ENCODE measurements at regions not wholly inside any gene's neighbourhood (a gene's known extent, or its start where the extent isn't known, plus 50 kb on each side); places are given as distances from the start of the nearest gene placed in this dataset.

DNA sequence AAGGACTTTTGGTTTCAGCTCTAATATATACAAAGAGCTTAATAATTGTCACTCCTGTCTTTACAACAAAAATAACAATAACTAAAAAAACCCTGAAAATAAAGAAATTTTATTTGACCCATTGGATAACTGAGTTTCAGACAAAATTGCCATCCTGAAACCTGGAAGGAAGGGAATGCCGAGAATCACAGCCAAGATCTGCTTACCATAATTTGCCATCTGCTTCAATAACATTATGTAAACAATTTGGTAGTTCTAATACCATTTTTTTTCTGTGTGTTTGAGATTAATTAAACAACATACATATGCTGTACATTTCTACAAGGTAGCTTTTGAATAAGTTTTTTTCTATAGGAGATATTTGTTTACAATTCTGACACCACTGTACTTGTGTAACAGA lies 596.3 kb upstream of the MGAT4C start:
- TF ChIP-seq ZNF384 (IDR thresholded peaks at IDR 0.05) (no peak), HDGF (IDR thresholded peaks at IDR 0.05; ENCODE audit: borderline replicate concordance) (no peak), ARNT (IDR thresholded peaks at IDR 0.05) (no peak), BHLHE40 (IDR thresholded peaks at IDR 0.05; ENCODE audit: borderline replicate concordance) (no peak), NFRKB (IDR thresholded peaks at IDR 0.05) (no peak), LEF1 (IDR thresholded peaks at IDR 0.05; ENCODE audit: borderline replicate concordance) (no peak), CTBP1 (IDR thresholded peaks at IDR 0.05; ENCODE audit: borderline replicate concordance) (no peak), TARDBP (IDR thresholded peaks at IDR 0.05) (no peak)
- TF ChIP-seq, protein P1, sequence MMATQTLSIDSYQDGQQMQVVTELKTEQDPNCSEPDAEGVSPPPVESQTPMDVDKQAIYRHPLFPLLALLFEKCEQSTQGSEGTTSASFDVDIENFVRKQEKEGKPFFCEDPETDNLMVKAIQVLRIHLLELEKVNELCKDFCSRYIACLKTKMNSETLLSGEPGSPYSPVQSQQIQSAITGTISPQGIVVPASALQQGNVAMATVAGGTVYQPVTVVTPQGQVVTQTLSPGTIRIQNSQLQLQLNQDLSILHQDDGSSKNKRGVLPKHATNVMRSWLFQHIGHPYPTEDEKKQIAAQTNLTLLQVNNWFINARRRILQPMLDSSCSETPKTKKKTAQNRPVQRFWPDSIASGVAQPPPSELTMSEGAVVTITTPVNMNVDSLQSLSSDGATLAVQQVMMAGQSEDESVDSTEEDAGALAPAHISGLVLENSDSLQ (IDR thresholded peaks at IDR 0.05), result no peak
- CTCF ChIA-PET, result no interaction called here
- POLR2A ChIA-PET, result no interaction called here

DNA sequence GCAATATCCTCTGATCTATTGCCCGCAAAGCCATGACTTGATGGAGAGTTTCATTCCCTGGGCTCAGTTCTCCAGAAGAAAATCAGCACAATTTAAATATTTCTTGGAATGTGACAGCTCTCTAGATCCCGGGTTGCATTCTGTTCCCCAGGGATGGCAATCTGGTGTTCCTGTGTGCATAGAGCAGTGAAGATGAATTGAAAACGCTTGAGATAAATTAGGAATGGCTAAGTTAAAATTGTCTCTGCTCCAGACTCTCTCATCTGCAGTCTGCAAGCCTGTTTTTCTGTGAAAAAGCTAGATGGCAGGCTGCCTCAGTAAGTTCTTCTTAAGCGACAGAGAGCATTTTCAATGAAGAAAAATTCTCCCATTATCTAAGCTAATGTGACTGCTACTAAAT lies 582.5 kb upstream of the MGAT4C start:
- POLR2A ChIA-PET, result no interaction called here
- CTCF ChIA-PET, result no interaction called here
- no peak for TF ChIP-seq HDGF (IDR thresholded peaks at IDR 0.05; ENCODE audit: borderline replicate concordance)
- no peak for TF ChIP-seq FOXA1 (IDR thresholded peaks at IDR 0.05)
- DNase-seq (ENCODE audit: extremely low spot score), result no peak

More for the DNA sequence above, 596.3 kb upstream of the MGAT4C start:
- DNase-seq (ENCODE audit: extremely low spot score), result no peak

DNA sequence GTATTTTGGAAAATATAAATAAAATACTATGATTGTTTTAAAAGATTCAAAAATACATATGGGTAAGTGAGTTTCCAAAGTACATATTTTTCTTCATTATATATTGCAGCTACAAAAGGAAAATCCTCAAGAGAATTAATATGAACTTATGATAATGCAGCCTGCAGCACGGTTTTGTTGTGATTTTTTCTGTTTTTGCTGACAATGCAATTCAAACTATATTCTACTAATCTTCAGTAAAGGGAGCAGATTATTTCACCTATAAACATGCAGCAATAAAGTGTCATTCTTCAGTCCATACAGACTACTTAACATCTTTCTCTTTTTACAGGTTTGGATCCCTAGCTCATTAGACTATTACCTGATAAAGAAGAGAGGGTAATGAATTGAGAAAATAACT lies 582.1 kb upstream of the MGAT4C start:
- ChIA-PET CTCF (no interaction called here), POLR2A (no interaction called here)
- DNase-seq (ENCODE audit: extremely low spot score), result no peak
- TF ChIP-seq FOXM1 (IDR thresholded peaks at IDR 0.05; ENCODE audit: borderline replicate concordance), result no peak
- TF ChIP-seq L3MBTL2 (conservative IDR thresholded peaks at IDR 0.05), result no peak
- no peak for TF ChIP-seq NFRKB (IDR thresholded peaks at IDR 0.05)
- TF ChIP-seq ZNF384 (IDR thresholded peaks at IDR 0.05), result no peak
- no peak for TF ChIP-seq FOXA1 (IDR thresholded peaks at IDR 0.05)
- no peak for TF ChIP-seq HDGF (IDR thresholded peaks at IDR 0.05; ENCODE audit: borderline replicate concordance)
- TF ChIP-seq LEF1 (IDR thresholded peaks at IDR 0.05; ENCODE audit: borderline replicate concordance), result no peak
- TF ChIP-seq CTBP1 (IDR thresholded peaks at IDR 0.05; ENCODE audit: borderline replicate concordance), result no peak
- no peak for TF ChIP-seq ARNT (IDR thresholded peaks at IDR 0.05)
- no peak for TF ChIP-seq BHLHE40 (IDR thresholded peaks at IDR 0.05; ENCODE audit: borderline replicate concordance)

DNA sequence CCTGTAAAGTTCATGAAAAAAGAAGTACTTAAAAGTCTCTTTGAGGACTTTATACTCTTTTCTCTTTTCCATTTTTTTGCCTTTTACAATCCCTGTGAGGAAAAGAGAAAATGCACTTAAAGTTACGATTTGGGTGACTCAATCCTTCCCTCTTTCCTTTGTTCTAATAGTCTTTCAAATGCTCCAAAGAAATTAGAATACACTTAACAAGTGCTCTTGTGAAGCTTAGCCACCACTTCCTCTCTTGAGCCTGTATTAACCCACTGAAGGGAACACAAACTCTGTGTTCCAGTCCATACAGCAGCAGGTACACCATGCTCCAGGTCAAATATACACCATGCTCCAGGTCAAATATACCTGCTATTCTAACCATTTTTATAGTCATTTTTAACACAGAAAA lies 581.1 kb upstream of the MGAT4C start:
- CTCF ChIA-PET, result no interaction called here
- POLR2A ChIA-PET, result no interaction called here
- no peak for DNase-seq (ENCODE audit: extremely low spot score)
- TF ChIP-seq FOXK2 (IDR thresholded peaks at IDR 0.05) (no peak), ARNT (IDR thresholded peaks at IDR 0.05) (no peak), TARDBP (IDR thresholded peaks at IDR 0.05) (no peak), CTBP1 (IDR thresholded peaks at IDR 0.05; ENCODE audit: borderline replicate concordance) (no peak), L3MBTL2 (conservative IDR thresholded peaks at IDR 0.05) (no peak), NFRKB (IDR thresholded peaks at IDR 0.05) (no peak), SUZ12 (IDR thresholded peaks at IDR 0.05) (no peak), ZNF384 (IDR thresholded peaks at IDR 0.05) (no peak), BHLHE40 (IDR thresholded peaks at IDR 0.05; ENCODE audit: borderline replicate concordance) (no peak), HDGF (IDR thresholded peaks at IDR 0.05; ENCODE audit: borderline replicate concordance) (no peak), LEF1 (IDR thresholded peaks at IDR 0.05; ENCODE audit: borderline replicate concordance) (no peak), FOXA1 (IDR thresholded peaks at IDR 0.05) (no peak), ELF4 (IDR thresholded peaks at IDR 0.05) (no peak), SP1 (IDR thresholded peaks at IDR 0.05) (no peak), FOXM1 (IDR thresholded peaks at IDR 0.05; ENCODE audit: borderline replicate concordance) (no peak)
- TF ChIP-seq, protein P1 (IDR thresholded peaks at IDR 0.05), result no peak

DNA sequence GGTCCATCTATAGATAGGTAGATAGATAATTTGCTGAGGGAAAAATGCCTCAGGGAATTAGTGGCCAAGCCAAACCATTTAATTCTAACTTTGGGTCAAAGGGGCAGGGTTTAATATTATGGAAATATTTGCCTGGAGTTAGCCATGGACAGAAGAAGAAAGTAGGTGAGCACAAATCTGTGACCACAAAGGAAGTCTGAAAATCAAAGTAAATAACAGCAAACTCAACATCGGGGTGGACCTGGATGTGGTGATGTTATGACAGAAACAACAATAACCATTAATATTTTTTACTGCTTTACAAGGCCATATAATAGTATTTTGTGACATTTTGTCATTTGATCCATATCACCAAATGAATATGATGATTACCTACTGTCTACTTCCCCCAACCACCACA lies 578.0 kb upstream of the MGAT4C start:
- TF ChIP-seq, protein P1 (IDR thresholded peaks at IDR 0.05), result no peak
- TF ChIP-seq SP1 (IDR thresholded peaks at IDR 0.05) (no peak), FOXA1 (IDR thresholded peaks at IDR 0.05) (no peak), FOXK2 (IDR thresholded peaks at IDR 0.05) (no peak), CTBP1 (IDR thresholded peaks at IDR 0.05; ENCODE audit: borderline replicate concordance) (no peak), HDGF (IDR thresholded peaks at IDR 0.05; ENCODE audit: borderline replicate concordance) (no peak), ELF4 (IDR thresholded peaks at IDR 0.05) (no peak), FOXM1 (IDR thresholded peaks at IDR 0.05; ENCODE audit: borderline replicate concordance) (no peak), LEF1 (IDR thresholded peaks at IDR 0.05; ENCODE audit: borderline replicate concordance) (no peak), ZNF384 (IDR thresholded peaks at IDR 0.05) (no peak), TARDBP (IDR thresholded peaks at IDR 0.05) (no peak), ARNT (IDR thresholded peaks at IDR 0.05) (no peak), BHLHE40 (IDR thresholded peaks at IDR 0.05; ENCODE audit: borderline replicate concordance) (no peak), NFRKB (IDR thresholded peaks at IDR 0.05) (no peak)
- ChIA-PET POLR2A (no interaction called here), CTCF (no interaction called here)
- DNase-seq (ENCODE audit: extremely low spot score), result no peak

DNA sequence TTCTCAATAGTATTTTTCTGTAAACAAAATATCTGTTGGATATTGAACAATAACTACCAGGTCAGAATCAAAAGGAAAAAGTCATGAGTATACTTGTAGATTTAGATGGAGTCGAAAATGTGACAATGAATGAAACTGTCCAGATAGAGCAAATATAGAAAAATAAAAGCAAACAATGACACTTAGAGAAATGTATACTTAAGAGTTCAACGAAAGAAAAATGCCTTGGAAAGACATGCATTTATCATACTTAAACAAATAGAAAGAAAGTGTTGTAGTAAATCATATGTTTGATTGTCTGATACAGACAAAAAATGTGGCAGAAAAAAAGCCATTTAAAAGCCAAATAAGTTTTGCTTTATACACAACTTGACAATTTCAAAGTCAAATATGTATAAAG lies 571.2 kb upstream of the MGAT4C start:
- POLR2A ChIA-PET, result no interaction called here
- CTCF ChIA-PET, result no interaction called here
- DNase-seq (ENCODE audit: extremely low spot score), result no peak
- TF ChIP-seq FOXM1 (IDR thresholded peaks at IDR 0.05; ENCODE audit: borderline replicate concordance), result no peak
- no peak for TF ChIP-seq TARDBP (IDR thresholded peaks at IDR 0.05)

DNA sequence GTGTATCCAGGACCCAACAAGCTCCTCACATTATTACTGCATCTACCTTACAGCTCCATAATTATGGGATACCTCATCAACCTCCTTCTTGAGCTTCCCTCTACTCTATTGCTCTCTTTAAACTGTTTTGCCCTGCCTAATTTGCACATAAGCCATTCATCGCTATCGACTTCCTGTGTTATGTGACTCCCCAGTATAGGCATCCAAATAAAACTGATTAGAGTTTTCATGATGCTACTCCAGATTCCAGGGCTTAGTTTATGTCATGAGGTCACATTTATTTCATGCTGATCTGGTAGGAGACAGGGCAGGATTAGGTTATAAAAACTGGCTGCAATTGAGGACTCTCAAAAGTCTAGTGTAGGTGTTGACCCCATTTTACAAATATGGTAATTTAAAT lies 569.9 kb upstream of the MGAT4C start:
- no peak for DNase-seq (ENCODE audit: extremely low spot score)
- TF ChIP-seq SUZ12 (IDR thresholded peaks at IDR 0.05), result no peak
- no peak for TF ChIP-seq ARNT (IDR thresholded peaks at IDR 0.05)
- TF ChIP-seq, protein P1 (IDR thresholded peaks at IDR 0.05), result no peak
- no peak for TF ChIP-seq BHLHE40 (IDR thresholded peaks at IDR 0.05; ENCODE audit: borderline replicate concordance)
- TF ChIP-seq ZNF384 (IDR thresholded peaks at IDR 0.05), result no peak
- no peak for TF ChIP-seq TARDBP (IDR thresholded peaks at IDR 0.05)
- no peak for TF ChIP-seq ELF4 (IDR thresholded peaks at IDR 0.05)
- TF ChIP-seq FOXK2 (IDR thresholded peaks at IDR 0.05), result no peak
- TF ChIP-seq NFRKB (IDR thresholded peaks at IDR 0.05), result no peak
- TF ChIP-seq FOXM1 (IDR thresholded peaks at IDR 0.05; ENCODE audit: borderline replicate concordance), result no peak
- TF ChIP-seq HDGF (IDR thresholded peaks at IDR 0.05; ENCODE audit: borderline replicate concordance), result no peak
- POLR2A ChIA-PET, result no interaction called here
- CTCF ChIA-PET, result no interaction called here

All from HEK293T (cell line).